ENCODE measurements at regions not wholly inside any gene's neighbourhood (a gene's known extent, or its start where the extent isn't known, plus 50 kb on each side); places are given as distances from the start of the nearest gene placed in this dataset.
"Not testable (repeated sequence)": the region's sequence is repeated elsewhere in the genome, so short reads cannot be mapped to it uniquely, and the experiment has no call there.

DNA sequence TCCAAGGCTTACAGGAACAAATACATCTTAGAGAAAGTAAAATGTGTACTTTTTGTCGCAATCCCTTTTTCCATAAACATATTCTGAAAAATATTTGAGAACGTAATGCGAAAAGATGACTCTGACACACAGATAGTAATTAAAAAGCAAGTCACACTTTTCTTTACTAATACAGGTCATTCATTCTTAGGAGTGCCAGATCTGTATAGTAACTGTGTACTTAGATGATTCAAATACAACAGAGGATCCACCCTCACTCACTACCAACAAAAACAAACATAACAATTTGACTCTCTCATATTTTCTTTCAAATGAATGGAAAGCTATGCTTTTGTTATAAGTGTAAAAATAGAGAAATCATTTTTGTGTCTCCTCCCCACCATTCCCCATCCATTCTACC, 795.4 kb downstream of the SLC6A15 start:
- DNase-seq: no peak

DNA sequence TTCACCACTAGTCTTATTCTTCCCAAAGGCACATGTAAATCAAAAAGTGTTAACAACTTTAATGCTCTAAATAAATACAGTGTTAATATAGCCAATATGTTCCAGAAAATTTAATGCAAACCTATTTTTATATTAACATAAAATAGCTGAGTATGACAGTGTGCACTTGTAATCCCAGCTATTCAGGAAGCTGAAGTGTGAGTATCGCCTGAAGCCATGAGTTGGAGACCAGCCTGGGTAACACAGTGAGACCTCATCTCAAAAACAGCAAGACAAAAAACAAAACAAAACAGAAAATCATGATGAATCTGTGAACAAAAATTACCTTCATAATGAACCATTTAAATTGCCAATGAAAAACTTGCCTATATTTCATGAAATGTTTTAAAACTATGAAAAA, 798.9 kb downstream of the SLC6A15 start:
- no peak for DNase-seq

GRCh38 chr12:84103886-84104285, 808.7 kb downstream of the SLC6A15 start:
- not testable (repeated sequence) for DNase-seq

GRCh38 chr12:84101963-84102362, 810.6 kb downstream of the SLC6A15 start:
- DNase-seq: peak in 1 of 3 experiments; percentile 4

GRCh38 chr12:84099591-84099990, 813.0 kb downstream of the SLC6A15 start:
- peak in 2 of 3 experiments; percentile 20 to 68 for DNase-seq

GRCh38 chr12:84091651-84092050, 820.9 kb downstream of the SLC6A15 start:
- no peak for DNase-seq

DNA sequence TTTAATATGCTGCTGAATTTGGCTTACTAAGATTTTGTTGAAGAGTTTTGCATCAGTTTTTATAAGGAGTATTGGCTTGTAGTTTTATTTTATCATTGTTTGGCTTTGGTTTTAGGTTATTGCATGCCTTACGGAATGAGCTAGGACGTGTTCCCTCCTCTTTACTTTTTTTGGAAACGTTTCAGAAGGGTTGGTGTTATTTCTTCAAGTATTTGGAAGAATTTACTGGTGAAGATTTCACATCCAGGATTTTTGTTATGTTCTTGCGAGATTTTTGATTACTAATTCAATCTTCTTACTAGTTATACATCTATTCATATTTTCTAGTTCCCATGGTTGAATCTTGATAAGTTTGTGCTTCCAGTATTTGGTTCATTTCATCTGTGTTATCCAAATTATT, 823.2 kb downstream of the SLC6A15 start:
- no peak for DNase-seq

GRCh38 chr12:84085046-84085445, 827.6 kb downstream of the SLC6A15 start:
- no peak for DNase-seq

GRCh38 chr12:84079626-84080025, 833.0 kb downstream of the SLC6A15 start:
- DNase-seq: no peak

DNA sequence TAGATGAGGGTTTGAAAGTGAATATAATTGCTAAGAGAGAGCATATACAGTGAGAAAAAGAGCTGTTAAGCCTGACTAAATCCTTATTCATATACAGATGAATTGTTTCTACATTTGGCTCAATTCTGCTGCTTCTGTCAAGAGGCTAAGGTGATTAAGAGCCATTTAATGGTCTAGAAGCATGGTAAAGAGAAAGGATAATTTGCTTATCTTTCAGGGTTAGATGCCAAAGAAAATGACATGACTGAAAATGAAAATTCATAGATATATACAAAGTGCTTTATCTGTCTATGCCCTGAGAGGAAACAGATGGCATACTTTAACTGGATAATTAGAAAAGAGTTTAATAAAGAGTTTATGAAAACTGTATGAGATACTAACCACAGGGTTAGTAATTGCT, 834.9 kb downstream of the SLC6A15 start:
- DNase-seq: peak in 1 of 3 experiments; percentile 64

- no peak for DNase-seq
These were observed 836.6 kb downstream of the SLC6A15 start for GRCh38 chr12:84075991-84076390.

DNA sequence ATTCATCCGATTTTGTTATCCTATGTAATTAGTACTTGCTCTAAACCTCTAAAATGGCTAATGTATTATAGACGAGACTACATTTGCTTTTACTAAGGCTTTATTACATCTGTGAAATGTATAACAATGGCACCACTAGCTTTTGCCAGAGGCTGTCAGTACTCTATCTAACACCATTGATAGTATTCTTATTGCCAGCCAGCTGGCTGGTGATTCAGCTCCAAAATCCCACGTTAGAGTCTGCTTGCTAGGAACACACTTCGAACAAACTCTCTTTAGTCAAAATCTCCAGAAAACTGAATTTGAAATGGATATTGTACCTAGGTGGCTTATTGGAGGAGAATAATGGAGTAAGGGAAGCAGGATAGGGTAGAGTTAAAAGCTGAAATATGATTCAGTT, 839.2 kb downstream of the SLC6A15 start:
- no peak for DNase-seq

- no peak for DNase-seq
These were observed 839.6 kb downstream of the SLC6A15 start for GRCh38 chr12:84072961-84073360.

DNA sequence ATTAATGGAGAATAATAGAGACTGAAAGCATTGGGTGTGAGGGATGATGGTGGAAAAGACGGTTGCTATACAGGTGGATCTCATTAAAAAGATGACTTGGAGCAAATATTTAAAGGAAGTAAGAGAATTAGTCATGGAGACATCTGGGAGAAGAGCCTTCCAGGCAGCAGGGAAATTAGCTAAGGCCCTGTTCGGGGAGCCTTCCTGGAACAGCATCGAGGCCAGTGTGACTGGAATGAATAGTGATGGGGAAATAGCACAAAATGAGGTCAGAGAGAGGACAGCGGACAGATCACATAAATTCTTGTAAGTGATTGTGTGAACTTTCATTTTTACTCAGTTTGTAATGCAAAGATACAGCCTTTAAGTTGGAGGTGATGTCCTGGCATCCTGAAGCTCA, 842.3 kb downstream of the SLC6A15 start:
- no peak for DNase-seq

DNA sequence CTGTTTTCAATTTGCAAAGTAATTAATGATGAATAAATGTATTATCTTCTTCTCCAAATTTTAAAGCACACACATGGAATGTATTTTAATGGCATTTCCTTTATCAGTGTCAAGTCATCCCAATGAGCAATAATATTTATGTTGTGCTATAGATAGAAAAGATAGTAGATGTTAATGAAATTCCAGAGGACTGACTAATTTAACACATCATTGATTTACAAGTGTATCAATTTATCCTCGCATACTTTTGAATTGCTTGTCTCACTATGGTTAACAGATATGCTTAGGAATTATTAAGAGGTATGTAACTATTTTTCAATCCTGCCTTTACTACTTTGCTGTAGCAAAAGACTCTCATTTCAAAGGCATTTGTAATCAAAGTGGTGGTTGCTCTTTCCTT, 842.9 kb downstream of the SLC6A15 start:
- no peak for DNase-seq

DNA sequence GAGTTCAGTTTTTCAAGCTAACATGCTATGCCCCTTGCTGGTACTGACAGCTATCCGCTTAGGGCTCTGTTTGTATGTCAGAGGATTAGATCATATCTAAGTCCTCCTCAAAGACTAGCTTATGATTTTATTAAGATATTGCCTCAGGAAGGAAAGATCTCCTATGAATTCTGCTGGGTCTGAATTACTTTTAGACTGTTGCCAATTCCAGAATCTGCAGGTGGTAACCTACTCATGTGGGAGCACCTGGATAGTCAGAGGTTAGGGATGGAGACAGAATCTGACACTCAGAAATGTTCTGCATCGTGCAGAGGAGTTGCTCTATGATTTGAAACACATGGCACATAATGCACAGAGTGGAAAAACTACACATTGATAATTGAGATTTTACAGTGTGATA, 843.4 kb downstream of the SLC6A15 start:
- DNase-seq: no peak

DNA sequence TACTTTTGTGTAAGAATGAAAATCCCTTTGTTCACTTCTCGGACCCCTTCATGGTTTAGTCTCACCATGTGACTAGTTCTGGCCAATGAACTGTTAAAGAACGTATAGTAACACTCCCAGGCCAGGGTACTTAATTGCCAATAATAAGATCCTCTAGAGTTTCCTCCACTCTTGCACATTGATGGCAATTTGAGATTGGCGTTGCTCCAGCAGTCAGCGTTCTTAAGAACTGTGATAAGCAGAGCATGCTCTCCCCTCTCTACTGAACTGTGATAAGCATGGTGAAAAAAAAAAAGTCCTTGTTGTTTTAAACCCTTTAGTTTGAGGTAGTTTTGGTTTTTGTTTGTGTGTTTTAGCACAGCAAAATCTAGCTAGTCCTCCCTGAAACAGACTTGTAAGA, 854.5 kb downstream of the SLC6A15 start:
- peak in 2 of 3 experiments; percentile 22 to 73 for DNase-seq

DNA sequence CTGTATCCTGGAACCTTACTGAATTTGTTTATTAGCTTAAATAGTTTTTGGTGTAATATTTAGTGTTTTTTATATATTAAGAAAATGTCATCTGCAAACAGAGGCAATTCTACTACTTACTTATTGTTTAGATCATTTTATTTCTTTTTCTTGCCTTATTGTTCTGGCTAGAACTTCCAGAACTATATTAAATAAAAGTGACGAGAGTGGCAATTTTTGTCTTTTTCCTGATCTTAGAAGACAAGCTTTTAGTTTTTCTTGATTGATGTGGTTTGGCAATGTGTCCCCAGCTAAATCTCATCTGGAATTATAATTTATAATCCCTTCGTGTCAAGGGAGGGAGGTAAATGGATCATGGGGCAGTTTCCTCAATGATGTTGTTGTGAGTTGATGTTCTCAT, 857.8 kb downstream of the SLC6A15 start:
- DNase-seq: no peak

DNA sequence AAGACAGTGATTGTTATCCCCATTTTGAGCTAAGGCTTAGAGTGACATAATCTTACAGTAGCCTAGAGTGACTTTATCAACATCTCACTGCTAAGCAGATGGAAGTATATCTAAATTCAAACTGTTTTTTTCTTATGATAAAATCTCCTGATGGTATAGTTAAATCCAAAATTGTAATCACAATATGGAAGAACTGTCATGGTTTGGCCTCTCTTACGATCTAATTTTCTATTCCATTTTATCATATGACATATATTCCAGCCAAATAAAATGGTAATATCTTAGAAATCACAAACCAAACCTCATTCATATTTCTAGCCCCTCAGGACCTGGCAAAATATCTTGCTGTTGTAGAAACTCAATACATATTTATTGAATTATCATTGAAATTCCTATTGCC, 864.7 kb downstream of the SLC6A15 start:
- DNase-seq: no peak

DNA sequence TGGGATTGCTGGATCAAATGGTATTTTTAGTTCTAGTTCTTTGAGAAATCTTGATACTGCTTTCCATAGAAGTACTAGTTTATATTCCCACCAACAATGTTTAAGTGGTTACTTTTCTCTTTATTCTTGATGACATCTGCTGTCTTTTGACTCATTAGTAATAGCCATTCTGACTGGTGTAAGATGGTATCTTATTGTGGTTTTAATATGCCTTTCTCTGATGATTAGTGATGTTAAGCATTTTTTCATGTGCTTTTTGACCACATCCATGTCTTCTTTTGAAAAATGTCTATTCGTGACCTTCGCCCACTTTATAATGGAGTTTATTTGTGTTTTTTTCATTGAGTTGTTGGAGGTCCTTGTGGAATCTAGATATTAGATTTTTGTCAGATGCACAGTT, 865.7 kb downstream of the SLC6A15 start:
- no peak for DNase-seq

- no peak for DNase-seq
These were observed 869.2 kb downstream of the SLC6A15 start for GRCh38 chr12:84043355-84043754.

- no peak for DNase-seq
These were observed 874.4 kb downstream of the SLC6A15 start for GRCh38 chr12:84038242-84038641.

DNA sequence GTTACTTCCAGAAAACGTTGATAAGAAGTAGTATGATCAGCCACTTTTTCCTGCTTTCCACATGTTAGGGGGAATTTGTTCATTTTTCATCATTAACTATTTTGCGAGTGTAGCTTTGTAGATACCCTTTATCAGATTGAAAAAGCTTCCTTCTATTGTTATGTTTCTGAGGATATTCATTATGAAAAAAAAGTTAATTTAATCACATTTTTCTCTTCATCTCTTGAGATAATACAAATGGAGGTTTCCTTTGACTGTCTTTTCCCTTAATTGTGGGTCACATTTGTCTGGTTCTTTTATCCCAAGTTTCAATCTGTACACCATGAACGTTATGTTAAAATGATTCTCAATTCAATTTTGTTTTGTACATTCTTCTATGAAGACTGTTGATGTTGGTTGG, 875.7 kb downstream of the SLC6A15 start:
- DNase-seq: no peak

DNA sequence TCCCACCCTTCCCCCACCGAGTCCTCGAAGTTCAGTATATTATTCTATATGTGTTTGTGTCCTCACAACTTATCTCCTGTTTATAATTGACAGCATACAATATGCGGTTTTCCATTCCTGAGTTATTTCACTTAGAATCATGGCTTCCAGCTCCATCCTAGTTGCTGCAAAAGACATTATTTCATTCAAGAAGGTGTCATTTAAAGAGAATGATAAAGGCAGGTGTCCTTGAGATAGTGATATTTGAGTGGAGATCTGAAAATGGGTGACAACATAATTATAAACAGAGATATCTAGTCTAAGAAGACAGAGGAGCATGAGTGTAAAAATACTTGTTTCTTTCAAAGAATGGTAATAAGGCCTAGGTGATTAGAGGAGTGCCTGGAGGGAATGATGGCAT, 876.8 kb downstream of the SLC6A15 start:
- DNase-seq: no peak

- no peak for DNase-seq
These were observed 877.7 kb downstream of the SLC6A15 start for GRCh38 chr12:84034871-84035270.

DNA sequence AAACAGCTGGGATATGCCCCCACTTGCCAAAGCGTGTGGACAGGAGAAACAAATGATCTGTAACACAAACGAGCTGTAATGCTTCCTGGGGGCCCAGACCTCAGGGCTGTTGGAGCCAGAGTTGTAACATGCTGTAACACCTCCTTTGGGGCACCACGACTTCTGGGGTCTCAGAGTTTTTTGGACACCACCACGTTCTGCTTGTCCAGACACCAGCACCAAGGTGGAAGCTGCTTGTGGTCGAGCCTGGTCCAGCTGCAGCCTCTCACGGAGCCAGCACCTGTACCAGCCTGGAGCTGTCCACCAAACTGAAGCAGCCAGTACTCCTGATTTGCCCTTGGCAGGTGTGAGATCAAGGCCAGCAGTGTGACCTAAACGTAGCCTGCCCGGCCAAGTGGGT, 879.4 kb downstream of the SLC6A15 start:
- no peak for DNase-seq
